ENCODE measurements at regions not wholly inside any gene's neighbourhood (a gene's known extent, or its start where the extent isn't known, plus 50 kb on each side); places are given as distances from the start of the nearest gene placed in this dataset.

DNA sequence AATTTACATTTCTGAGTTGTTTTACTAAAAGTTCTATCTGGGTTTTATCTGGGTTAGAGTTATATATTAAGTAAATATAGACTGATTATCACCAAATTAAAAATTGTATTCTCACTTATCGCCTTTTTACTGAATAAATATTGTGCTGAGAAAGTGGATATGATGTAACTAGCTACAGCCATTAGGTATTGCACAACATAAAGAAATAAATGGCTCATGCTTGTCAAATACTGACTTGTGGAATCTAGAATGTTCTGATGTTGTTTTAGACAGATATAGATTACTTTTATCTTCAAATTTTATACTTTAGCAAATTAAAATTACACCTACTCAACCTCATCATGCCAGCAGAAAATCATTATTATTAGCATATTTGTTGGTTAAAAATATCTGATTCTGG lies 1277.1 kb upstream of the MIR17HG start:
- TF ChIP-seq, protein P1, sequence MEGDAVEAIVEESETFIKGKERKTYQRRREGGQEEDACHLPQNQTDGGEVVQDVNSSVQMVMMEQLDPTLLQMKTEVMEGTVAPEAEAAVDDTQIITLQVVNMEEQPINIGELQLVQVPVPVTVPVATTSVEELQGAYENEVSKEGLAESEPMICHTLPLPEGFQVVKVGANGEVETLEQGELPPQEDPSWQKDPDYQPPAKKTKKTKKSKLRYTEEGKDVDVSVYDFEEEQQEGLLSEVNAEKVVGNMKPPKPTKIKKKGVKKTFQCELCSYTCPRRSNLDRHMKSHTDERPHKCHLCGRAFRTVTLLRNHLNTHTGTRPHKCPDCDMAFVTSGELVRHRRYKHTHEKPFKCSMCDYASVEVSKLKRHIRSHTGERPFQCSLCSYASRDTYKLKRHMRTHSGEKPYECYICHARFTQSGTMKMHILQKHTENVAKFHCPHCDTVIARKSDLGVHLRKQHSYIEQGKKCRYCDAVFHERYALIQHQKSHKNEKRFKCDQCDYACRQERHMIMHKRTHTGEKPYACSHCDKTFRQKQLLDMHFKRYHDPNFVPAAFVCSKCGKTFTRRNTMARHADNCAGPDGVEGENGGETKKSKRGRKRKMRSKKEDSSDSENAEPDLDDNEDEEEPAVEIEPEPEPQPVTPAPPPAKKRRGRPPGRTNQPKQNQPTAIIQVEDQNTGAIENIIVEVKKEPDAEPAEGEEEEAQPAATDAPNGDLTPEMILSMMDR (IDR thresholded peaks at IDR 0.05): no peak
- no peaks in the 10 kb centered on the region for H3K36me3 ChIP-seq
- H3K4me1 ChIP-seq: no peaks in the 10 kb centered on the region
- H3K27ac ChIP-seq: no peak overlapping the region
- no peaks in the 10 kb centered on the region for H3K9me3 ChIP-seq
- no peak for DNase-seq (ENCODE audit: low spot score)
- no peaks in the 10 kb centered on the region for H3K27me3 ChIP-seq
- no peak overlapping the region for H3K4me3 ChIP-seq

DNA sequence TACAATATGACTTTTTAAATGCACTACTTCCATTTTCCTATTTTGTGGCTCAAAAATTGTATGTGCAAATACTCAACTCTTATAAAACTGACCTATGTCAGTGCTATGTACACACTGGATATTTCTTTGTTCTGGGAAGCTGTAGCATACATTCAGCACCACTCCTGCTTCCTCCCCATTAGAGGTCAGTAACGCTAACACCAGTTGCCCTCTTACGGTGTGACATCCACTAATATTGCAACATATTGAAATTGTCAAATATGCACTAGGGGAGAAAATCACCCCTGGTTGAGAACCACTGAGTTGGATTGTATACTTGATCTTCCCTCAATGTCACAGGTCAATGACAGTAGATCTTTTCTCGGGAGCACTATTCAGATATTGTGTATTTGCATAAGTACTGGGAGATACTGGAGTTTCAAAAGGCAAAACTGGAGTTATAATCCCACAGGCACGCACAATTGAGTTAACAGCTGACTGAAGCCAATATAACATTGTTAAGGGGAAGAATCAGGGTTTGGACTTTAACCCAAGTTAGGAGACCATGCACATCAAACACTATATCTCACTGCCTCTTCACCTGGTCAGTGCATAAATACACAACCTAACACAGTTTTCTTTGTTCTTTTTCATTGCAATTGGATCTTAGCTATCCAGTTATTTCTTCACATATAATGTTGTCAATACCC lies 1276.5 kb upstream of the MIR17HG start:
- Histone ChIP-seq H3K27me3 (no peaks in the 10 kb centered on the region), H3K4me3 (no peak overlapping the region), H3K9me3 (no peaks in the 10 kb centered on the region), H3K36me3 (no peaks in the 10 kb centered on the region), H3K4me1 (no peaks in the 10 kb centered on the region), H3K27ac (no peak overlapping the region)
- TF ChIP-seq, protein P1 (IDR thresholded peaks at IDR 0.05): no peak
- no peak for DNase-seq (ENCODE audit: low spot score)

GRCh38 chr13:90084684-90085290 lies 1262.7 kb upstream of the MIR17HG start:
- H3K4me3 ChIP-seq: no peak overlapping the region
- no peak overlapping the region for H3K27ac ChIP-seq
- DNase-seq (ENCODE audit: low spot score): no peak
- no peaks in the 10 kb centered on the region for H3K27me3 ChIP-seq
- H3K4me1 ChIP-seq: no peaks in the 10 kb centered on the region
- TF ChIP-seq, protein P1 (IDR thresholded peaks at IDR 0.05): no peak
- no peaks in the 10 kb centered on the region for H3K9me3 ChIP-seq
- no peaks in the 10 kb centered on the region for H3K36me3 ChIP-seq

GRCh38 chr13:90089051-90089450 lies 1258.4 kb upstream of the MIR17HG start:
- no peaks in the 10 kb centered on the region for H3K36me3 ChIP-seq

DNA sequence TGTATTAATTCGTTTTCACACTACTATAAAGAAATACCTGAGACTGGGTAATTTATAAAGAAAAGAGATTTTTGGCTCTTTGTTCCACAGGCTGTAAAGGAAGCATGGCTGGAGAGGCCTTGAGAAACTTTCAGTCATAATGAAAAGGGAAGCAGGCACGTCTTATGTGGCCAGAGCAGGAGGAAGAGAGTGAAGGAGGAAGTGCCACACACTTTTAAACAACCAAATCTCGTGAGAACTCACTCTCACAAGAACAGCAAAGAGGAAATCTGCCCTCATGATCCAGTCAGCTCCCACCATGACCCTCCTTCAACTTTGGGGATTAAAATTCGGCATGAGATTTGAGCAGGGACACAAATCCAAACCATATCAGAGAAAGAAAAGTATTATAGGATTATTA lies 1255.9 kb upstream of the MIR17HG start:
- Histone ChIP-seq H3K36me3 (no peaks in the 10 kb centered on the region), H3K27me3 (no peaks in the 10 kb centered on the region), H3K9me3 (peaks cover 0 to 8% of the 10 kb centered on the region in 2 donors), H3K27ac (no peak overlapping the region), H3K4me3 (no peak overlapping the region), H3K4me1 (no peaks in the 10 kb centered on the region)
- TF ChIP-seq, protein P1 (IDR thresholded peaks at IDR 0.05): no peak
- DNase-seq (ENCODE audit: low spot score): no peak

More at GRCh38 chr13:90089051-90089450, 1258.4 kb upstream of the MIR17HG start:
- Histone ChIP-seq H3K9me3 (no peaks in the 10 kb centered on the region), H3K4me3 (no peak overlapping the region), H3K27me3 (no peaks in the 10 kb centered on the region), H3K27ac (no peak overlapping the region), H3K4me1 (no peaks in the 10 kb centered on the region)
- DNase-seq (ENCODE audit: low spot score): no peak
- TF ChIP-seq, protein P1 (IDR thresholded peaks at IDR 0.05): no peak

Data from right atrium auricular region (tissue), 2 donors.